ENCODE measurements at regions not wholly inside any gene's neighbourhood (a gene's known extent, or its start where the extent isn't known, plus 50 kb on each side); places are given as distances from the start of the nearest gene placed in this dataset.
A peak's percentile ranks its signal among the peaks of the same experiment; 100 is the strongest.

DNA sequence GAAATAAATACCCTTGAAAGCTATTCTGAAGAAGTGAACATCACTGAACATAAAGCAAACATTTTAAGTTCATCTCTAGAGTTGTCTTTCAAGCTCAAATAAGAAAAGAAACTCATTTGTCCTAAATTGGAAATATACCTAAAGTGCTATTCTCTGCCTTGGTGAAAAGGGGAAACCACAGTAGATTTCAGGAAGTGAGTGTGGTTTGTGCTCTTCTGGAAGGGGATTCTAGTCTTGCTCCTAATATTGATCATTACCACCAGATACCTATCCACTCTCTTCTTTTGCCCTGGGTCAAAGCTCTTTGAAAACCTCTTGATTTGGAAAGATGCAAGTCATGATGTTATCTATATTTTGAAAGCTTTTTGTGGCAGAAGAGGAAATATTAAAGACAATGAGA lies 798.1 kb downstream of the ADGRL2 start:
- no peak for DNase-seq

DNA sequence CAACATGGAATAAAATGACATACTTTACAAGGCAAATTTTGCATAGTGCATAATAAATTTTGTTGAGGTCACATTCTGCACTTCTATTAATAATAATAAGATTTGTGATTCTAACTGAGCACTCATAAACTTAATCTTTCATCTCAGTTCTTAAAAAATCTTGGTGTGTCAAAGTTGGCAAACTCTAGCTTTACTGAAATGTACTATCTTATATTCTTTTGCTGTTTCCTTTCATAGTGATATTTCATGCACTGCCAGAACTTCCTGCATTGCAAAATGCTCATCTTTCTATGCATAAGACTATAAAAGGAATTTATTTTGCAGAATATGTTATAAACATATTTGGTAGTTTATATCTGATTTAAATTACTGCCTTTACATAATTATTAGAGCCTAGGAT lies 797.6 kb downstream of the ADGRL2 start:
- DNase-seq, result no peak

DNA sequence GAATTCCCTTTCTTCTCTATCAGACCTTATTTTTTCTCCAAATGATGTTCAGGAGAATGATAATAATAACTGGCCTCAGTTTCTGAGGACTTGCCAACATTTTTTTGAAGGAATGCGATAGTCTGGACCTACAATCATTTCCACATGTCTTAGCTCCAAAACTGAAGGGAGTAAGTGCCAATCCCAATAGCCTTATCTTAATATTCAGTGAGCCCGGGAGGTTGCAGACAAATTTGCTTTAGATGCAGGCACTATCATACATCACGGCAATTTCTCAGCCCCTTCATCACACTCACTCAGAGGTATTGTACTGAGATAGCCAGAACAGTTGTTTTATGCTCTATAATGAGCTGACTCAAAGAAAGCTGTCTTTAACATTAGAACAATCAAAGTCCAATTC lies 796.9 kb downstream of the ADGRL2 start:
- no peak for DNase-seq

DNA sequence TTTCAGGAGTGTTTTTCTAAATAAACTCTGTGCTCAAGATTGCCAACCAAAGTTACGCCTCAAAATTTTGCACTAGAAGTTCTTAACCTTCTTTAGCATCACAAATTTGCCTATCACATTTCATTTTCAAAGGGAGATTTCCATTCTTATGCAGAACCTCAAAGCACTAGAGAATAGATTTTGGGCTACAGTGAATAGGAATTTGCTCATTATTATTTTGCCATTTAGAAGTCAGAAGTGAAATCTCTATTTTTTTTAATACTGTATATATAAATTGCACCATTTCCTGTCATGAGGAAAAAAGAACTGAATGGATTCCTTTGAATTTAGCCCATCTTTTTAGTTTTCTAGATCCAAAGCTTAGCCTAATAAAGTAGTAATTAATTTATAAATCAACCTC lies 796.4 kb downstream of the ADGRL2 start:
- DNase-seq, result no peak

DNA sequence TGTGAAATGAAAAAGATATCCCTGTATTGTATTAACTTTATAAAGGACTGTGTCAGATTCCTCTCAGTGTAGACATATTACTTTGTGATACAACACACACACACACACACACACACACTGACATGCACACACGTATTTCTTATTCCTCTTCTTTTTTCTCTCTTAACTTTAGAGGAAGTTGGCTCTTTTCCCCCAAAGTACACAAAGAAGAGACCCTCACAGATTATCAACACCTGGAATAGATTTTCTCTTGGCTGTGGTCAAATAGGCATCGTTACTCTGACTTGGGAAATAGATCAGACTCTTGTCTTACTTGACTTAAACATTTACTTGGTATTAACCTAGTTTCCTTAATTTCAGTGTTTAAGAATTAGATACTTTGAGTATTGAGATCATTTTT lies 792.8 kb downstream of the ADGRL2 start:
- DNase-seq, result no peak

DNA sequence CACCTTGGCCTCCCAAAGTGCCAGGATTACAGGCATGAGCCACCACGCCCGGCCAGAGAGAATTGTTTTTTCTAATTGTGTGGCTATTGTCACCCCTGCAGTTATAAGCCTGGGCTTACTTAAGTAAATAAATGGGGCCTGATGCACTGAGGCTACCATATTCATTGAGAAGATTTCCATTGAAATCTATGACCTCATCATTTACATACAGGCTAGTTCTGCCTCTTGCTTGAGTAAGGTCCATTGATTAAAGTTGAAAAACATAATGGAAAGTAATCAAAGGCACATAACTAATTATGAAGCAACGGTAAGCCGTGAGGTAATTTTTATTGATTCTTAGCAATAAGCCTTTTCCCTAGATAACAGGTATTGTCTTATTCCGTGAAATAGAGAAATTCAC lies 788.9 kb downstream of the ADGRL2 start:
- no peak for DNase-seq

DNA sequence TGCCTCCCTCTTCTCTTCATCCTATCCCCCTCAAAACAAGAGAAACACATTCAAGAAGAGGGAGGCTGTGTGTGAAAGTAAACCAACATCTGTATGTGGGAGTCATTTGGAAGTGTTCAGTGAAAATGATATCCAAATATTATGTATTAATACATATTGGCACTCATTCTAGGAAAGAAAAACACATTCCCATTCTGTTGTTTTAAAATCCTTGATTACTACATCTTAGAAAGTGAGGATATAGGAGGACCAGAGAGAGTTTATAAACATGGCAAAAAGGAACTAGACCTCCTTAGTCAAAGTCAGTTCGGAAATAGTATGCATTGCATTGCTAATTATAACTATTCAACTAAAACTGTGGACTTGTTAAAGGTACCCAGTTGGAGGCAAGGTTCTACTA lies 786.6 kb downstream of the ADGRL2 start:
- no peak for DNase-seq

DNA sequence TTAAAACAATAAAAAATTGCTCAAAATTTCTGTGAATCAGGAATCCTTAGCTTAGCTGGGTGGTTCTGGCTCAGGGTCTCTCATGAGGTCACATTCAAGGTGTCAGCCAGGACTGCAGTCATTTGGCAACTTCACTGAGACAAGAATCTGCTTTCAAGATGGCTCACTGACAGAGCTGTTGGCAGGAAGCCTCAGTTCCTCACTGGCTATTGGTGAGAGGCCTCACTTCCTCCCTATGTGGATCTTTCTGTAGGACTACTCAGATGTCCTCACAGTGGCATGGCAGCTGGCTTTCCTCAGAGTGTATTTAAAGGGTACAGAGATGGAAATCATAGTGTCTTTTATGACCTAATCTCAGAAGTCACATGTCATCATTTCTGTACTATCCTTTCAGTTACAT lies 785.7 kb downstream of the ADGRL2 start:
- no peak for DNase-seq

DNA sequence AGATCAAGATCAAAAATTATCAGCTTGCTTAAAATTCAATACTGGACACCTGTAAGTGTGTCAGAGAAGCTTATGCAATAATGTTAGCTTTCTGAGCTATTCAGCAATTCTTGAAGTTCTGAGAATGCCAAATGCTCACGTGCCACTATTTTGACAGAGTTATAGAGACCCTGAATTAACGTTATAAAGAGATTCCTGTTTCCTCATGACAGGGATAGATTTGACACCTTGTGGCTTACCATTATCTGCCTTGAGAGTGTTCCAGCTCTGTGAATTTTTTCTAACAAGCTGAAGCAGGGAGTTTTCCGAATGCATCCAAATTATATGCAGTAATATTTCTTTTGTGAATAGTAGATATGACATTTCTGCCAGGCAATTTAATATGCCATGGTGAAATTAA lies 781.6 kb downstream of the ADGRL2 start:
- DNase-seq, result no peak

DNA sequence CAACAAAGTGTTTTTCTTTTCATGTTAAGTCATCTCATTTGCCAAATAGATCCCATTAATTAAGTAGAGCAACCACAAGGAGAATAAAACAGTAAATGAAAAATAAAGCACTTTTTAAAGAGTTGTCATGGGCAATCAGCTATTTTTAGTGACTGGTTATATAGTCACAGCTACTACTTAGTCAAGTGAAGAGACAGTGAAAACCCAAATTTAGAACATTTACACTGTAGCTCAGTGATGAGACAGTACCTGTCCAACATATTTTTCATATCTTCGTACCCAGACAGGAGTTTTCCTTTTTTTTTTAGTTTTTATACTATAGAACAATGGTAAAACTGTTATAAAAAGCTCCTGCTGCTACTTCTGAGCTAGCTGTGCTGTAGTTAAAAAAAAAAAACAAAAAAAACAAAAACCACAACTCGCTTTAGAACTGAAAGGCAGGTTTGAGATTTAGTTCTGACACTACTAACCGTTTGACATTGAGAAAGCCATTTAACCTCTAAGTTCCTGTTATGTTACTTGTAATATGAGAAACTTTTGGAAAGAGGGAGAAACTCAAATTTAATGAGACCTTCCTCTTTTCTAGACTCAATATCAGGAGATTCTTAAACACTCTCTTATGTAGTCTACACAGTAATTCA lies 777.5 kb downstream of the ADGRL2 start:
- no peak for DNase-seq

DNA sequence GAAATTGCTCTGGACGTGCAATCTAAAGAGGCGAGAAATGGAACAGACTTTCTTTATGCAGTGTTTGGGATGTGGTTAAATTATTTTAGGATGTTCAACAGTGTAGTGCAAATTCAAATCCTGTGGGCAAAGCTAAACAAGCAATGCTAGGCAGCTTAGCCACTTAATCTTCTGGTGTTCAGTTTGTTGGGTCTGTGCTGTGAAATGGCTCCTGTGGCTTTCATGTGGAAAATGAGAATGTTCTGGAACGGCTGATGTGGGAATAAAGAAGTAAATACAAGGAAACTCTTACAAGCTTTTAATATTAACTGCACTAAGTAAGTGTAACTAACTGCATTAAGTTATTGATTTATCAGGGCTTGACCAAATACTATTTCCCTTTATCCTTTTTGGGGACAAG lies 766.6 kb downstream of the ADGRL2 start:
- no peak for DNase-seq

DNA sequence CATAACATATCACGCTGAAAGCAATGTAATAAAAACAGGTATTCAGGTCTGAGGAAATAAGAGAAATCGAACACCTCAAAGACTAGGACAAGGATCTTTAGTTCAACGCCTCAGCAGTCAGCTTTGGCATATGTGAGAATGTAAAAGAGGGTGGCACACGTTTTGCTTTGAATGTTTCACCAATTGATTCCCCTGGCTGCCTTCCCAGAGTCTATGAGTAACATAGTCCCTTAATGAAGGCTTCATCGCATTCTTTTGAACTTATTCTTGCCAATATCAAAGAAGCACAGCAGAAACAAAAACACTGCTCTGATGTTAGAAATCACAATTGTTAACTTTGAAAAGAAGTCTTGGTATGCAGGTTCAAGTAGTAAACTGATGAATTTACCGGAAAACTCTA lies 764.8 kb downstream of the ADGRL2 start:
- peak; percentile 17 for DNase-seq

DNA sequence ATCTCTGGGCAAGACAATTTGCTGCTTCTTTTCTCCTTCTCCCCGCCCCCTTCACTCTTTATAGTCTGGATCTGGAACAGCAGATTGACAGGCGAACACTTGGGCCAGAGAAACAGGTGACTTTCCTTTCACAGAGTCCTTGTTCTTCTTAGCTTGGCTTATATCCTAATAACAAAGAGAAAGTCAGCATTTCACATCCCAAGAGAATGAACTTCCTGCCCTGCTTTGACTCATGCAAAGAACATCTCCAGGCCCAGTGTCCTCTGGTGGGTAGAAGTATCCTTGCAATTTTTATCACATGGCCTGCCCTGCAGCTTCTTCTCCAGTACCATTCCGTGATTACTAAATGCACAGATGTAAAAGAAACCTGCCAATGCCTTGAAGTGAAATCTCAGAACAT lies 764.4 kb downstream of the ADGRL2 start:
- no peak for DNase-seq

DNA sequence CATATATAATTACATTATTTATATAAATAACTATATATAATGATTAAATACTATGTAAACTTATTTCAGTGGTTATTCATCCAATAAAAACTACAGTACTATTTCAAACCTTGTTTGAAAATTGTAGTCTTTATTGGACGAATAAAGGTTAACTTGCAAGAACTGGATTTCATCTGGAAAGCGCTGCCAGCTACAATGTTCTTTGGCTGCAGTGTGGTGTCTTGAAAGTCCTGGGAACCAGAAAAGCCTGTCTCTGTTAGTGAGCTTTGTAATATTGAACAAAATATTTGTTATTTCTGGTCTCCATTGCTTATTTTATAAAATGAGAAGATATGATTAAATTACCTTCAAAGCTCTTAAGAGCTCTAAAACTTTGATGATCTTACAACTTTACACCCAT lies 763.6 kb downstream of the ADGRL2 start:
- no peak for DNase-seq

DNA sequence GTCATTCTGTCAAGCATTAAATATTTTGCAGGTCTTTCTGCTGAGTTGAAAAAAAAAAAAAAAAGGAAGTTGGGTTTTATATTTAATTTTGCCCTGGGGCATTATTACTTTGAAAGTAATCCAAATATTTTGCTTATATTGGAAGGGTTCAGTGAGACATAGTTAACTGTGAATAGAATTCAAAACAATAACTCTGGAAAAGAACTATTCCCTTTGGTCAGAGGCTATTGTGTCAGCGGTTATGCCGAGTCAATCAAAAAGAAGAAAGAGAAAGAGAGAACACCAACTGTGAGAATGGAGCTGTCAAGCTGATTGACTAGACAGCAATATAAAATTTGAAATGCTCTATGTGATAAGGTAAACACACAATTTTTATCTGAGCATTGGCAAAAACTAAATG lies 761.7 kb downstream of the ADGRL2 start:
- no peak for DNase-seq

DNA sequence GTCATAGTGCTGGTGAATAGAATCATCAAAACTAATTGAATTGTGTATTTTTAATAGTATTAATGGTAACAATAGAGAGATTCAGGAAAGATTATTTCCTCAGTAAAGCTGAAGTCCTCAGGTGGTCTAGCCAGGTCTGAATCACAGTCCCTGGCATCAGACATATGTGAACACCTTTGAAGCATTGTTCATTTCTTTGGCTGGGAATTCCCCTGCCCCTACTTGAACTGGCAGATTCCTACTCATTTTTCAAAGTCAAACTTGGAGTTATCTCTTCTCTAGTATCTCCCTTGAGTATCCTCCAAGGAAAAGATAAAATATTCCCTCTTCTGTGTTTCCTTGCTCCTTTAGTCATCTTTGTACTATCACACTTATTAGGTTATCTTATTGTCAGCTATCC lies 759.8 kb downstream of the ADGRL2 start:
- DNase-seq, result no peak

DNA sequence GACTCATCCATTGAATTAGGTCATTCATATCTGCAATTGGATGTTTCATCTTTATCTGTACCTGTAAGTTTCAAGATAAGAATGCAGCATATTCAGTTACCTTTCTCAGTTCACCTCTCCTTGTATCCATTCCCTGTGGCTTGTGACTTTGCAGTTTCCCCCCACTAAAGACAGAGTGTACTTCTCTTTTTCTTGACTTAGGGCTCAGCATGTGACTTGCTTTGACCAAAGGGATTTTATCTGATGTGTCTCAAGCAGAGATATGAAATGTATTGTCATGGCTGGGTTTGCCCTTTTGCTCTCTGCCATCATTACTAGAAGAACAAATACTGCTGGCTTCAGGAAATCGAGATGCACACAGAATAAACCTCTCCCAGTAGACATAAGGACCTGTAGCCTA lies 754.8 kb downstream of the ADGRL2 start:
- no peak for DNase-seq

DNA sequence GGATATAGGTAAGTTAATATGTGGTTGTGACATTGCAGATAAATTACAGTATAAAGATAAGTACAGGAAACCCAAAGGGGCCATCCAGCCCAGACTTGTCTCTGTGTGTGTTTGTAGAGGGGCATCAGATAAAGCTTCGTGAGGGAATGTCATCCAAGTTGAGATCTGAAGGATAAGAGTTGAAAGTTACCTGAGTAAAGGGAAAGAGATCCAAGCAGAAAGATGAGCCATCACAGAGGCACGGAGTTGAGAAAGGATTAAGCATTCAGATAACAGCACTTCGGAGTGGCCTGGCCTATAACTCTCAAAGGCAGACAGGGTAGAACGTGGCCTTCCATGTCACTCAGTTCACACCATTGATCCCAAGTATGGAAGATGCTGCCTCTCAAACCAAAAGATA lies 749.1 kb downstream of the ADGRL2 start:
- no peak for DNase-seq

DNA sequence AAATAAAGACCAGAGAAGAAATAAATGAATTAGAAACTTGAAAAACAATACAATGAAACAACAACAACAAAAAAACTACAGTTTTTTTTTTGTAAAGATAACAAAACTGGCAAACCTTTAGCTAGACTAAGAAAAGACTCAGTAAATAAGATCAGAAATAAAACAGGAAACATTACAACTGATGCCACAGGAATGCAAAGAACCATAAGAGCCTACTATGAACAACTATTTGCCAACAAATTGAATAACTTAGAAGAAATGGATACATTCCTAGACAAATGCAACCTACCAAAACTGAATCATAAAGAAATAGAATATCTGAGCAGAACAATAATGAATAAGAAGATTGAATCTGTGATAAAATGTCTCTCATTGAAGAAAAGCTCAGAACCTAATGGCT lies 742.0 kb downstream of the ADGRL2 start:
- DNase-seq, result no peak

DNA sequence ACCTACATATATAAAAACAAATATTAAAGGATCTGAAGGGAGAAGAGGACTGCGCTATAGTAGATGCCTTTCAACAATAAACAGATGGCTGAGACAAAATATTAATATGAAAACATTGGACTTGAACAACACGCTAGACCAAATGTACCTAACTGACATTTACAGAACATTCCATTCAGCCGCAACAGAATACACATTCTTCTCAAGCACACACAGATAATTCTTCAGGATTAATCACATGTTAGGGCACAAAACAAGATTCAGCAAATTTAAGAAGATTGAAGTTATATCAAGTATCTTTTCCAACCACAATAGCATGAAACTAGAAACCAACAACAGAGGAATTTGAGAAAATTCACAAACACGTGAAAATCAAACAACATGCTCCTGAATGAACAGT lies 741.4 kb downstream of the ADGRL2 start:
- no peak for DNase-seq

DNA sequence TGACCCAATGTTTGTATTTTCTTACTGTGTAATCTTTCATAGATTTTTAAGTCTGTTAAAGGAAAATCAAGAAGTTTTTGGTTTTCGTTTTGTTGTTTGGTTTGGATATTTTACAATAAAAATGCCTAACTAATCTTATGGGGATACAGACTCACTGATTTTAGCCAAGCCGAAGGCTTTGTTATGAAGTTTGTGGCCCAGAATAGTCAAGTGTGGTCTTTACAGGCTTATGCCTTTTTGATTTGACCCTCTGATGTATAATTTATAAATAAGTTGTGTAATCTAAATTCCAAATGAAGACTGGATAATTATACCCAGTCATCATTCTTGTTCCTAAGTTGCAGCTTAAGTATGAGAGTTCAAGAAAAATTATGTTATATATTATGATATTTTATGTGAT lies 739.3 kb downstream of the ADGRL2 start:
- DNase-seq, result no peak

DNA sequence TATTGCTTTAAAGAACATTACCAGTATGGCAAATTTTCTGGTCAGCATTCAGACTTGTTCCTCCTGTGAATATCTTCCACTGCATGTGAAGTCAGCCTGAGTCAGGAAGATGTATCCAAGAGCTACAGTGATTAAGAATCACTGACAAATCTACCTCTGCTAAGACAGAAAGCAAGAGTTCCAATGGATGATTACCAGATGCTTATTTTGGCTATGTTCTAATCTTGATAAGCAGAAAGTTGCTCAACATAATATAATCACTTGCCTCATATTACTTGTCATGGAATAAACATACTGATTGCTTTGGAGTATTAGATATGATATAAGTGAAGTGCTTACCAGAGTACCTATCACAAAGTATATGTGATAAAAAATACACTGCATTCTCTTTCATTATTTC lies 738.1 kb downstream of the ADGRL2 start:
- no peak for DNase-seq

DNA sequence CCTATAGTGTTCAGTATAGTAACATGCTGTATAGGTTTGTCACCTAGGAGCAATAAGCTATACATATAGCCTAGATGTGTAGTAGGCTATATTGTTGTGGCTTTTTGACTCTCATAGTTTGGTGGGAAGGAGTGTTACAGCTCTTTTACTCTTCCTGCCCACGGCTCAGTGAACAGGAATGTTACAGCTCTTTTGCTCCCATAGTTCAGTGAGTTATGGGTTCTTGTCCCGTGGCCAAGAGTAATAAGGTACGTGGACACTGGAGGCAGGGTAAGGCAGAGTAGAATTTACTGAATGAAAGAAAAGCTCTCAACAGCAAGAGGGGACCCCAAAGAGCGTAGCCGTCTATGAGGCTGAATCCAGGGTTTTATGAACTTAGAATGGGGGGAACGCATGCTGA lies 734.3 kb downstream of the ADGRL2 start:
- no peak for DNase-seq

DNA sequence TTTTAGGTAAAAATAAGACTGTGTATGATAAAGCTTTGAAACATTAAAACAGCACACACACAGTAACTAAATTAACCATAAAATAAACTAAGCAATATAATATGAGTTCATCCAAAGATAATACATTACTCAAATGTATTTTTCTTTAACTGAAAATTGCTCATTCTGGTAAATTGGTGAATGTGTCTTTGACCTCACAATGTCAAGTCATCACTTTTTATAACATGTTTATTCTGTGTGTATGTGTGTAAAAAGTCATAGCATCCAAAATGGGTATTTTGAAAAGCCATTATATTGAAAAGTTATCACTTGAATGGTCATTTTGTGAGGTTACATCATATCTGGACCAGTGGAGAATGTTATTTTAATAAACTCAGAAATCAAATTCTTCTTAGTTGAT lies 724.6 kb downstream of the ADGRL2 start:
- no peak for DNase-seq

DNA sequence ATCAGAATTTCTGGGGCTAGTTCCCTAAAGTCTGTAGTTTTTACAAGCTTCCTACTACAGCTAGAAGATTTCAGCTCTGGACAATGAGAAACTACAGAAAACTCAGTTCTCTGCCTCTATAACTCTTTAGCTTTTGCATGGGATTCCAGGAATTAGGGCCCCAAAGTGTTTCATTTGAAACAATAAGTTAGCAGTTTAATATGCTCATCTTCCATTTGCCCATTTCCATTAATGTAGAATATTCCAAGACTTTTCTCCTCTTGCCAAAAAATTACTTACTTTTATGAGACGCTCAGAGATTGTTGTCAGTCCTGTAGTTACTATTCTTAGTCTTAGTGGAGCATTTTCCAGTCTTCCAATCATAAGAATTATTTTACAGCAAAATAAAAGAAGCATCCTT lies 719.9 kb downstream of the ADGRL2 start:
- no peak for DNase-seq

DNA sequence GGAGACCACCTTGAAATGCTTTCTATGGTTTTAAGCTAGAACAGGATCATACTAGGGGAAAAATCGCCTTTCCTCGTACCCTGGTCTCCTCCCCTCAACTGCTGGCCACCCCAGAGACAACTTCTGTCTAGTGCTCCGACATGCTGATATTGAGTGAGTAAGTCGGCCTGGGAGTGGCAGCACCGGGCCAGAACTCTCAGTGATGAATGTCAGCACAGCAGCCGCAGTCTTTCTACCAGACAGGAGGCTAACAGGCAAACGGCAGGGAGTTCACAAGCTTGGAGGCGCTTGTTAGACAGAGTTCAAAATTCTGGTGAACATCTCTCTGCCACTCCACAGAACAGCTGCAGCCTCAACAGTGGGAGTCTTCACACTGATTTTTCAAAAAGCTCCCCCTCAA lies 716.9 kb downstream of the ADGRL2 start:
- DNase-seq, result no peak

Measured in NCI-H1105 treated with DMSO at 0.1 percent for 48 hours (cell line).